Heart left ventricle (tissue), 16 donors: ENCODE measurements at regions not wholly inside any gene's neighbourhood (a gene's known extent, or its start where the extent isn't known, plus 50 kb on each side); places are given as distances from the start of the nearest gene placed in this dataset.
A peak's percentile ranks its signal among the peaks of the same experiment; 100 is the strongest.

Experiments
- ATAC-seq, 4 donors: fragments of 200-7000 bp; cut with Tn5 transposase; one replicate each; pipeline ENCODE4 v1.9.1; 2020 to 2022; ENCODE audit warnings: moderate library complexity in 4 of 4, mild to moderate bottlenecking in 3 of 4, moderate number of reproducible peaks in 1 of 4
- DNase-seq, 5 donors: peaks; one replicate each; pipeline ENCODE4 v3.0.0-alpha.2; 2020
- H3K27ac ChIP-seq, 12 donors: fragments of 200-600 bp; sonication (generic) in 4 of 12; one replicate each; pipeline versions ENCODE4 v1.5.0 to v1.8.0; 2016 to 2022; ENCODE audit warnings: mild to moderate bottlenecking in 2 of 12
- H3K27me3 ChIP-seq, 9 donors: fragments of 200-600 bp; sonication (generic) in 2 of 9; one replicate each; pipeline versions ENCODE4 v1.5.1 to v1.8.0; 2016 to 2022; ENCODE audit warnings: mild to moderate bottlenecking in 3 of 9
- H3K36me3 ChIP-seq, 9 donors: fragments of 200-600 bp; sonication (generic) in 2 of 9; one replicate each; pipeline versions ENCODE4 v1.5.0 to v1.8.0; 2018 to 2022; ENCODE audit warnings: mild to moderate bottlenecking in 2 of 9
- H3K4me1 ChIP-seq, 12 donors: fragments of 200-600 bp; sonication (generic) in 4 of 12; one replicate each; pipeline versions ENCODE4 v1.5.0 to v1.8.0; 2016 to 2022; ENCODE audit warnings: mild to moderate bottlenecking in 3 of 12
- H3K4me3 ChIP-seq, 12 donors: fragments of 200-600 bp; sonication (generic) in 4 of 12; one replicate each; pipeline versions ENCODE4 v1.5.0 to v1.8.0; 2017 to 2022; ENCODE audit warnings: mild to moderate bottlenecking in 9 of 12, moderate library complexity in 4 of 12
- H3K9me3 ChIP-seq, 12 donors: fragments of 200-600 bp; sonication (generic) in 4 of 12; one replicate each; pipeline versions ENCODE4 v1.5.0 to v1.8.0; 2016 to 2022; ENCODE audit warnings: mild to moderate bottlenecking in 1 of 12
- CTCF ChIP-seq, 12 donors: fragments of 200-600 bp; sonication (generic) in 4 of 12; IDR thresholded peaks; one replicate each; pipeline versions ENCODE4 v1.5.0 to v1.8.0; 2018 to 2022; ENCODE audit warnings: antibody characterized with exemption in 12 of 12, mild to moderate bottlenecking in 5 of 12
- POLR2A ChIP-seq, 2 donors: fragments of 450-650 bp; IDR thresholded peaks; one replicate each; pipeline ENCODE4 v1.6.1; 2017; ENCODE audit warnings: antibody characterized with exemption in 2 of 2, mild to moderate bottlenecking in 2 of 2, moderate library complexity in 2 of 2
- WGBS, 4 donors: extraction: QIAGEN DNeasy Blood & Tissue Kit in 2 of 4; methylation state at CpG; one replicate each; pipeline versions ENCODE4 v1.1.5 to v1.1.7; 2013 to 2018; 5-methylcytosine and 5-hydroxymethylcytosine counted together
- intact Hi-C, 10 donors: fragments of 100-400 bp; cut with DNase I; formaldehyde crosslinking; loops; one replicate each; pipeline versions ENCODE4 v1.11.1 to v1.14.2; 2022
- donor health status: ischemic (EF 13 %, LVEDD 7.1; RV severe dilation, severe dysfunction).
- donor health status: healthy with polysubstance abuse.
- donor health status: DM: no; HTN: yes; CAD: no.
- donor health status: DM: no; HTN: no; CAD: no.
- donor health status: ischemic (EF 25% LVEDD 6.9; RV normal size, moderate dysfunction).
- donor health status: ischemic (EF 25% LVEDD 5.7; RV mildly dilated, moderate dysfunction).
- donor health status: healthy.
- donor health status: DM: yes; HTN: yes; CAD: no.
- donor health status: ischemic (EF 35%, LVEDD 5.7; RV mildly dilated, moderate dysfunction).
- donor health status: nonischemic (EF 11% LVEDD 7.7; RV severe dilation, severe dysfunction).
- donor health status: DM: yes; HTN: yes; CAD: no.
- donor health status: PGD.
- donor health status: ischemic (EF 29% LVEDD 5.4; RV normal size, mild dysfunction).
- donor health status: nonischemic (EF 23%, LVEDD 6.1; RV moderate dilation, normal function).

- DNase-seq (no peak), ATAC-seq (no peak)
- WGBS, 4 donors: 15 to 18% (median 17%) methylated on average over 3 of the region's 3 CpGs
- Histone ChIP-seq H3K4me3 (no peak overlapping the region), H3K27ac (no peak overlapping the region), H3K4me1 (no peaks in the 10 kb centered on the region), H3K27me3 (no peaks in the 10 kb centered on the region), H3K9me3 (peaks cover 0 to 2% (median 0%) of the 10 kb centered on the region in 12 donors), H3K36me3 (no peaks in the 10 kb centered on the region)
- TF ChIP-seq CTCF (IDR thresholded peaks at IDR 0.05): no peak
- TF ChIP-seq POLR2A (IDR thresholded peaks at IDR 0.05): no peak
- intact Hi-C loops: no loop called here
Observed at GRCh38 chr4:130545171-130545570, 1449.2 kb downstream of the C4orf33 start.

GRCh38 chr4:130545596-130545995 is 1449.6 kb downstream of the C4orf33 start:
- WGBS, 4 donors: 38 to 52% (median 47%) methylated on average over 2 of the region's 2 CpGs
- no peak for ATAC-seq
- H3K36me3 ChIP-seq: no peaks in the 10 kb centered on the region

GRCh38 chr4:130559268-130559667 is 1463.3 kb downstream of the C4orf33 start:
- Histone ChIP-seq H3K27ac (no peak overlapping the region), H3K4me1 (peaks cover 0 to 4% (median 0%) of the 10 kb centered on the region in 12 donors), H3K9me3 (peaks cover 0 to 9% (median 2%) of the 10 kb centered on the region in 12 donors), H3K4me3 (no peak overlapping the region), H3K27me3 (no peaks in the 10 kb centered on the region), H3K36me3 (no peaks in the 10 kb centered on the region)
- WGBS, 4 donors: 41 to 47% (median 44%) methylated on average over 2 of the region's 2 CpGs
- DNase-seq (no peak), ATAC-seq (no peak)
- no peak for TF ChIP-seq CTCF (IDR thresholded peaks at IDR 0.05)
- no peak for TF ChIP-seq POLR2A (IDR thresholded peaks at IDR 0.05)
- intact Hi-C loops: no loop called here

More at GRCh38 chr4:130545596-130545995, 1449.6 kb downstream of the C4orf33 start:
- no peak for DNase-seq
- no peaks in the 10 kb centered on the region for H3K27me3 ChIP-seq
- intact Hi-C loops: no loop called here
- peaks cover 0 to 2% (median 0%) of the 10 kb centered on the region in 12 donors for H3K9me3 ChIP-seq
- no peaks in the 10 kb centered on the region for H3K4me1 ChIP-seq
- TF ChIP-seq POLR2A (IDR thresholded peaks at IDR 0.05) (no peak), CTCF (IDR thresholded peaks at IDR 0.05) (no peak)
- H3K4me3 ChIP-seq: no peak overlapping the region
- H3K27ac ChIP-seq: no peak overlapping the region

- Histone ChIP-seq H3K4me3 (peak overlapping the region in 7 of 12 donors; percentile 12 to 43 (median 14)), H3K27ac (no peak overlapping the region), H3K4me1 (peaks cover 0 to 4% (median 0%) of the 10 kb centered on the region in 12 donors), H3K36me3 (no peaks in the 10 kb centered on the region), H3K27me3 (no peaks in the 10 kb centered on the region), H3K9me3 (peaks cover 0 to 6% (median 0%) of the 10 kb centered on the region in 12 donors)
- intact Hi-C loops: no loop called here
- peak; percentile 21 to 53 (median 27) for DNase-seq
- peak in 6 of 12 donors; percentile 6 to 44 (median 23) for TF ChIP-seq CTCF (IDR thresholded peaks at IDR 0.05)
- TF ChIP-seq POLR2A (IDR thresholded peaks at IDR 0.05): no peak
- peak in 3 of 4 donors; percentile 71 to 85 (median 73) for ATAC-seq
- WGBS, 4 donors: 17 to 28% (median 19%) methylated on average over 7 to 8 of the region's 8 CpGs
Observed at GRCh38 chr4:130563185-130563888, 1467.4 kb downstream of the C4orf33 start.
